ENCODE measurements at regions not wholly inside any gene's neighbourhood (a gene's known extent, or its start where the extent isn't known, plus 50 kb on each side); places are given as distances from the start of the nearest gene placed in this dataset.

DNA sequence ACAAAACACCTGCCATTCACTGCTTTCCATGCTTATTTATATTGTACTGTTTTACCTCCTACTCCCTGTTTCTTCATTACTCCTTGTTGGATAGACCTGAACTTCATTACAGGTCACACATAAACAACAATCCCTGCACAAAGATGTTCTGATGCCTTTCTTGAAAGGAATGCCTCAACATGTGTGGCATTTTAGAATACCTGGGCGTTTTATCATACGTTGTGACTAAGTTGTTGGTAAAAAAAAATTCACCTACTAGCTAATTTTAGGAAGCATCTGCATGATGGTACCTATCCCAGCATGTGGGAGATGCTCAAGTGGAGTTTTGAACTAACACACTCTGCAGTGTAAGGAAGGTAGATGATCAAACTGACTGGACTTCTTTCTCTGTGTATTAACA, 604.1 kb downstream of the TAF11L14 start:
- no peaks in the 10 kb centered on the region for H3K9me3 Mint-ChIP-seq
- no peak for ATAC-seq
- H3K27me3 Mint-ChIP-seq (ENCODE audit: insufficient read depth, low read depth, poor library complexity): no peaks in the 10 kb centered on the region

More for the DNA sequence above, 604.1 kb downstream of the TAF11L14 start:
- Mint-ChIP-seq H3K4me1 (no peaks in the 10 kb centered on the region), H3K4me3 (no peak overlapping the region), H3K36me3 (ENCODE audit: low read depth) (no peaks in the 10 kb centered on the region), H3K27ac (no peak overlapping the region)
- Histone ChIP-seq H3K4me3 (no peak overlapping the region), H3K4me2 (no peak overlapping the region), H3K4me1 (ENCODE audit: insufficient read depth) (no peaks in the 10 kb centered on the region), H3K36me3 (ENCODE audit: insufficient read depth) (peaks cover 3% of the 10 kb centered on the region; the same call in 1 of the 2 replicates), H3F3A (replicated peaks; ENCODE audit: low read depth) (no peaks in the 10 kb centered on the region), H3K79me2 (replicated peaks; ENCODE audit: insufficient read depth) (no peaks in the 10 kb centered on the region), H4K20me1 (replicated peaks; ENCODE audit: insufficient read depth) (no peaks in the 10 kb centered on the region), H3K27me3 (ENCODE audit: insufficient read depth) (no peaks in the 10 kb centered on the region), H3K9me2 (ENCODE audit: insufficient read depth) (no peaks in the 10 kb centered on the region), H3K27ac (ENCODE audit: low read depth) (no peak overlapping the region), H2AFZ (no peak overlapping the region)
- TF ChIP-seq, protein P1, sequence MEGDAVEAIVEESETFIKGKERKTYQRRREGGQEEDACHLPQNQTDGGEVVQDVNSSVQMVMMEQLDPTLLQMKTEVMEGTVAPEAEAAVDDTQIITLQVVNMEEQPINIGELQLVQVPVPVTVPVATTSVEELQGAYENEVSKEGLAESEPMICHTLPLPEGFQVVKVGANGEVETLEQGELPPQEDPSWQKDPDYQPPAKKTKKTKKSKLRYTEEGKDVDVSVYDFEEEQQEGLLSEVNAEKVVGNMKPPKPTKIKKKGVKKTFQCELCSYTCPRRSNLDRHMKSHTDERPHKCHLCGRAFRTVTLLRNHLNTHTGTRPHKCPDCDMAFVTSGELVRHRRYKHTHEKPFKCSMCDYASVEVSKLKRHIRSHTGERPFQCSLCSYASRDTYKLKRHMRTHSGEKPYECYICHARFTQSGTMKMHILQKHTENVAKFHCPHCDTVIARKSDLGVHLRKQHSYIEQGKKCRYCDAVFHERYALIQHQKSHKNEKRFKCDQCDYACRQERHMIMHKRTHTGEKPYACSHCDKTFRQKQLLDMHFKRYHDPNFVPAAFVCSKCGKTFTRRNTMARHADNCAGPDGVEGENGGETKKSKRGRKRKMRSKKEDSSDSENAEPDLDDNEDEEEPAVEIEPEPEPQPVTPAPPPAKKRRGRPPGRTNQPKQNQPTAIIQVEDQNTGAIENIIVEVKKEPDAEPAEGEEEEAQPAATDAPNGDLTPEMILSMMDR (conservative IDR thresholded peaks at IDR 0.05; ENCODE audit: low read depth in 2 of 2): no peak
- no peak for TF ChIP-seq ZNF462 (CRISPR knock-in tag; IDR thresholded peaks at IDR 0.05)
- TF ChIP-seq ETS1 (IDR thresholded peaks at IDR 0.05): no peak
- TF ChIP-seq ZNF331 (CRISPR knock-in tag; IDR thresholded peaks at IDR 0.05; ENCODE audit: low read depth): no peak
- TF ChIP-seq EZH2 (IDR thresholded peaks at IDR 0.05; ENCODE audit: low read depth, unreplicated experiment): no peak
- TF ChIP-seq REST (IDR thresholded peaks at IDR 0.05; ENCODE audit: unreplicated experiment): no peak
- TF ChIP-seq NANOG (IDR thresholded peaks at IDR 0.05; ENCODE audit: borderline replicate concordance): no peak
- TF ChIP-seq ZNF114 (CRISPR knock-in tag; IDR thresholded peaks at IDR 0.05): no peak
- no peak for DNase-seq (ENCODE audit: low spot score)
